Activated naive CD8-positive, alpha-beta T cell (primary cell): ENCODE measurements at regions not wholly inside any gene's neighbourhood (a gene's known extent, or its start where the extent isn't known, plus 50 kb on each side); places are given as distances from the start of the nearest gene placed in this dataset.

Source experiments
- H3K27ac Mint-ChIP-seq: one replicate; pipeline ENCODE4 v1.8.0; 2021; ENCODE audit warnings: mixed read lengths
- H3K27me3 Mint-ChIP-seq: one replicate; pipeline ENCODE4 v1.8.0; 2021; ENCODE audit warnings: mixed read lengths
- H3K36me3 Mint-ChIP-seq: one replicate; pipeline ENCODE4 v1.8.0; 2021; ENCODE audit warnings: mixed read lengths
- H3K4me1 Mint-ChIP-seq: one replicate; pipeline ENCODE4 v1.8.0; 2021; ENCODE audit warnings: low read depth, mixed read lengths
- H3K4me3 Mint-ChIP-seq: one replicate; pipeline ENCODE4 v1.8.0; 2021; ENCODE audit warnings: mild to moderate bottlenecking, mixed read lengths
- H3K9me3 Mint-ChIP-seq: one replicate; pipeline ENCODE4 v1.8.0; 2021; ENCODE audit warnings: low read depth, mixed read lengths

- H3K36me3 Mint-ChIP-seq = no peaks in the 10 kb centered on the region
- no peak overlapping the region for H3K27ac Mint-ChIP-seq
- H3K27me3 Mint-ChIP-seq = no peaks in the 10 kb centered on the region
- no peaks in the 10 kb centered on the region for H3K4me1 Mint-ChIP-seq
- no peaks in the 10 kb centered on the region for H3K9me3 Mint-ChIP-seq
- no peak overlapping the region for H3K4me3 Mint-ChIP-seq
Measured at GRCh38 chr6:164183556-164184123, 769.1 kb downstream of the QKI start.

DNA sequence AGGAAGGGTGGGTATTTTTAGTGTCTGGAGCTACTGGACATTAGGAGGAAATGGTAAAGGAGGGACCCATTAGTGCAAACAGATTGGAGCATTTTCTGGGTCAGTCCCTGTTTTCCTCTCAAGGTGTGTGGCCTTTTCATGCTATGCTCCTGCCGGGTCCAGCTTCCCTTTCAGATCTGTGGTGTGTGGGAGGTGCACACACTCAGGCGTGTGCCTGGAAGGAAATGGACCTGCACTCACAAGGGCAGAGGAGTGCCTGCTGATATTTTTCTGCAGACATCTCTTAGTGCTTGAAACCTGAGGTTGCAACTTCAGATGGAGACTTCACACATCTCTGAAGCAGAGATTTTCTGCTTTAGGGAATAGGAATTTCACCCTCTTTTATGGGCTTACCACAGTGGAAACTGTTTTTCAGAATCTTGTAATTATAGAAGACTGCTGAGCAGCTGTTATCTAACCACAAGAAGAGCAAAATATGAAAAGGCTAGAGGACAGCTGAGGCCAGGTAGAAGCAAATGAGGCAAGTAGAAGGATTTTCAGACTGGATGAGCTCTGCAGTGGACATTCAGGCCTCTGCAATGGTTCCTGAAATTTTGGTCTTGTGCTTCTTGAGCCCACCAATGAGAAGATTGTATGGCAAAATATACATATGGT is 764.3 kb downstream of the QKI start:
- Mint-ChIP-seq H3K36me3 (no peaks in the 10 kb centered on the region), H3K4me1 (no peaks in the 10 kb centered on the region), H3K27me3 (no peaks in the 10 kb centered on the region), H3K9me3 (no peaks in the 10 kb centered on the region), H3K4me3 (no peak overlapping the region), H3K27ac (no peak overlapping the region)

DNA sequence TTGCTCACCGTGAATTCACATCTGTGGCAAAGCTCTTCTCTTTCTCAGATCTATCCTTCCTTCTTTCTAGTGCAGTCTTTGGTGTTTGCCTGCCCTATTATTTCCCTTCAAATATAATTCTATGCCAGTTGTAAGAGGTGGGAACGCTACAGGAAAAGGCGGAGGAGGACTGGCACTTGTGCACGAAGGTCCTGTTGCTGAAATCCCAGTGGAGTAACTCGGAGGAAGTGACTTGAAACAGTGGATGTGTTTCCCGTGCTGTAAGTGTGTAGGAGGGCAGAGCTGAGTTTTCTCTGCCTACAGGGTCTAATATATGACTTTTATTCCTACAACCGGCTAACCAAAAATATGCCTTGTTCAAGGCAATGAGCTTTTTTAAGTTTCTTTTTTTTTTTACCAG is 754.8 kb downstream of the QKI start:
- Mint-ChIP-seq H3K4me3 (no peak overlapping the region), H3K36me3 (no peaks in the 10 kb centered on the region), H3K27ac (no peak overlapping the region), H3K27me3 (peaks cover 5% of the 10 kb centered on the region), H3K4me1 (no peaks in the 10 kb centered on the region), H3K9me3 (no peaks in the 10 kb centered on the region)

GRCh38 chr6:164168595-164168994 is 754.1 kb downstream of the QKI start:
- no peak overlapping the region for H3K4me3 Mint-ChIP-seq
- H3K27ac Mint-ChIP-seq = no peak overlapping the region
- H3K9me3 Mint-ChIP-seq = no peaks in the 10 kb centered on the region

GRCh38 chr6:164167873-164168405 is 753.4 kb downstream of the QKI start:
- Mint-ChIP-seq H3K36me3 (no peaks in the 10 kb centered on the region), H3K27me3 (peaks cover 5% of the 10 kb centered on the region), H3K27ac (no peak overlapping the region), H3K9me3 (no peaks in the 10 kb centered on the region), H3K4me1 (no peaks in the 10 kb centered on the region), H3K4me3 (no peak overlapping the region)

More at GRCh38 chr6:164168595-164168994, 754.1 kb downstream of the QKI start:
- Mint-ChIP-seq H3K27me3 (peaks cover 5% of the 10 kb centered on the region), H3K4me1 (no peaks in the 10 kb centered on the region), H3K36me3 (no peaks in the 10 kb centered on the region)

DNA sequence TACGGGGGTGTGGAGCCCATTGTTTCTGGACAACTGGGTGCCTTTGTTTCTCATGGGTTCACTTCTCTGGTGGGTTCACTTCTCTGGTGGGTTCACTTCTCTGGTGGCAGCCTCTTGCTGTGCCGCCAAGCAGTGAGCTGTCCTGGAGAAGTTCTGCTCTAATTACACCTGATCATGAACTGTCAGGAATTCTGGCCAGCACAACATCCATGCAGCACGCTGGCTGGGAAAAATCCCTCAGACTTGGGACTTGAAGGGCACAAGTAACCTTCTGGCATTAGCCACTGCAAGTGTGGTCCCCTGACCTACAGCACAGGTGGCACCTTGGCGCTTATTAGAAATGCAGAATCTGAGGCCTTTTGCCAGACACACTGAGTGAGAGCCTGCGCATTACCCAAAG is 752.5 kb downstream of the QKI start:
- H3K4me1 Mint-ChIP-seq = no peaks in the 10 kb centered on the region
- H3K4me3 Mint-ChIP-seq = no peak overlapping the region
- H3K9me3 Mint-ChIP-seq = no peaks in the 10 kb centered on the region
- no peaks in the 10 kb centered on the region for H3K36me3 Mint-ChIP-seq
- peaks cover 5% of the 10 kb centered on the region for H3K27me3 Mint-ChIP-seq
- no peak overlapping the region for H3K27ac Mint-ChIP-seq

DNA sequence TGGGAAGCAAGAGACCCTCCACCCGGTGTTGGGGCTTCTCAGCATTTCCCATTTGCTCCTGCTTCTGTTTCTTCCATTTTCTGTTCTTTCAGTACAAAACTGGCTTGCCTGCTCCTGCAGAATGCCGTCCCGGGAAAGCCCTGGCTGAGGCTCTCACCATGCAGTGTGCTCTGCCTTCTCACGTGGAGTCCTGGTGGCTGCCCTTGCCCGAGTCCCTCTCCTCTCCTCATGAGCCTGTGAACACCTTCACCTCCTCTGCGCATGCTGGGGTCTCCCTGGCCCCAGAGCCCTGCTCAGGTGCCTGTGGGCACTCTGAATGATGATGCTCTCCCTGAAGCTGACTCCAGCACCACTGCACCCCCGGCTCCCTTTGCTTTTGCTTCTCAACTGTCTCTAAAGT is 752.0 kb downstream of the QKI start:
- H3K9me3 Mint-ChIP-seq = peaks cover 1% of the 10 kb centered on the region
- H3K4me1 Mint-ChIP-seq = no peaks in the 10 kb centered on the region
- no peak overlapping the region for H3K27ac Mint-ChIP-seq
- H3K27me3 Mint-ChIP-seq = peaks cover 5% of the 10 kb centered on the region
- no peaks in the 10 kb centered on the region for H3K36me3 Mint-ChIP-seq
- no peak overlapping the region for H3K4me3 Mint-ChIP-seq

DNA sequence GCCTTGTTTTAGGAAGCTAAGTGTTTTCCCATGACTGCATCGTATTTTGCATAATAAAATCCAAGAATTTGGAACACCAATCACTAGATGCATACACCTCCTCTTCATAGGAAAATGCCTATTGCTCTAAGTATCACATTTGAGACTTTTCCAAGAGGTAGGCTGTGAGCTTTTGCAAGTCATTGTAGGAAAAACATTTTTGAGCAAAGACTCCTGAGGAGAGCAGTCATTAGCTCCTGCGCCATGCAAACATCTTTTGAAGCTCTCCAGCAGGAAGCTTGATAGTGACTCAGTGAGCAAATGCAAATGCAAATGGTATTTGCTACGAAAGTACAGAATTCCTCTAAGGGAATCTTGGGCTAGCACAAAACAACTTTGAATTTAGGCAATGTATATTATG is 750.4 kb downstream of the QKI start:
- peaks cover 3% of the 10 kb centered on the region for H3K27me3 Mint-ChIP-seq
- H3K4me3 Mint-ChIP-seq = no peak overlapping the region
- H3K4me1 Mint-ChIP-seq = no peaks in the 10 kb centered on the region
- no peak overlapping the region for H3K27ac Mint-ChIP-seq
- H3K9me3 Mint-ChIP-seq = peaks cover 4% of the 10 kb centered on the region
- no peaks in the 10 kb centered on the region for H3K36me3 Mint-ChIP-seq

DNA sequence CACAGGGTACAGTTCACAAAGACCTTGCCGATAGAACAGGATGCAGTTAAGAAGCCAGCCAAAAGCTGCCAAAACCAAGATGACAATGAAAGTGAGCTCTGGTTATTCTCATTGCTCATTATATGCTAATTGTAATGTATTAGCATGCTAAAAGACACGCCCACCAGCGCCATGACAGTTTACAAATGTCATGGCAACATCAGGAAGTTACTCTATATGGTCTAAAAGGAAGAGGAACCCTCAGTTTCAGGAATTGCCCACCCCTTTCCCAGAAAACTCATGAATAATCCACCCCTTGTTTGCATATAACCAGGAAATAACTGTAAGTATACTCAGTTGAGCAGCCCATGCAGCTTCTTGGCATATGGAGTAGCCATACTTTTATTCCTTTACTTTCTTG is 748.7 kb downstream of the QKI start:
- H3K36me3 Mint-ChIP-seq = no peaks in the 10 kb centered on the region
- peaks cover 4% of the 10 kb centered on the region for H3K9me3 Mint-ChIP-seq
- no peak overlapping the region for H3K4me3 Mint-ChIP-seq

GRCh38 chr6:164159061-164159460 is 744.5 kb downstream of the QKI start:
- H3K4me1 Mint-ChIP-seq = no peaks in the 10 kb centered on the region
- H3K27ac Mint-ChIP-seq = no peak overlapping the region
- peaks cover 4% of the 10 kb centered on the region for H3K9me3 Mint-ChIP-seq
- H3K36me3 Mint-ChIP-seq = no peaks in the 10 kb centered on the region
- no peak overlapping the region for H3K4me3 Mint-ChIP-seq
- peaks cover 3% of the 10 kb centered on the region for H3K27me3 Mint-ChIP-seq

More for the DNA sequence above, 748.7 kb downstream of the QKI start:
- H3K27ac Mint-ChIP-seq = no peak overlapping the region
- no peaks in the 10 kb centered on the region for H3K4me1 Mint-ChIP-seq
- no peaks in the 10 kb centered on the region for H3K27me3 Mint-ChIP-seq

- Mint-ChIP-seq H3K36me3 (no peaks in the 10 kb centered on the region), H3K27ac (no peak overlapping the region), H3K4me1 (no peaks in the 10 kb centered on the region), H3K27me3 (peaks cover 3% of the 10 kb centered on the region), H3K9me3 (no peaks in the 10 kb centered on the region), H3K4me3 (no peak overlapping the region)
Measured at GRCh38 chr6:164154588-164154987, 740.1 kb downstream of the QKI start.

DNA sequence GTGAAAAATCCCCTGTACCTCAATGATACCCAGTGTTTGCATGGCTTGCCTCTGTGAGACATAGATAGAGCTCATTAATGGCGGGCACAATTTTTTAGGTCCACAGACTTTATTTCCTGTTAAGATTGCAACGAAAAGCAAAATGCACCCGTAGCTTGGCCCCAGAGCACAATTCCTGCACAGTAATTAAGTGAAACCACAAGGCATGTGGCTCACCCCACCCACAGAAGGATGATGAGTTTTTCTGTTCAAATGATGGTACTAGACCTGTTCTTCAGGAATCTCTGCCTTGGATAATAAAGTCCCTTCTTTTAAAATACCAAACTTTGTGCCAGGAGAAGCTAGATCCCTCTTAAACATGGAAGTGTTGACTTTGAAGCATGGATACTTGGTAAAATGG is 738.1 kb downstream of the QKI start:
- no peak overlapping the region for H3K27ac Mint-ChIP-seq
- no peaks in the 10 kb centered on the region for H3K36me3 Mint-ChIP-seq

DNA sequence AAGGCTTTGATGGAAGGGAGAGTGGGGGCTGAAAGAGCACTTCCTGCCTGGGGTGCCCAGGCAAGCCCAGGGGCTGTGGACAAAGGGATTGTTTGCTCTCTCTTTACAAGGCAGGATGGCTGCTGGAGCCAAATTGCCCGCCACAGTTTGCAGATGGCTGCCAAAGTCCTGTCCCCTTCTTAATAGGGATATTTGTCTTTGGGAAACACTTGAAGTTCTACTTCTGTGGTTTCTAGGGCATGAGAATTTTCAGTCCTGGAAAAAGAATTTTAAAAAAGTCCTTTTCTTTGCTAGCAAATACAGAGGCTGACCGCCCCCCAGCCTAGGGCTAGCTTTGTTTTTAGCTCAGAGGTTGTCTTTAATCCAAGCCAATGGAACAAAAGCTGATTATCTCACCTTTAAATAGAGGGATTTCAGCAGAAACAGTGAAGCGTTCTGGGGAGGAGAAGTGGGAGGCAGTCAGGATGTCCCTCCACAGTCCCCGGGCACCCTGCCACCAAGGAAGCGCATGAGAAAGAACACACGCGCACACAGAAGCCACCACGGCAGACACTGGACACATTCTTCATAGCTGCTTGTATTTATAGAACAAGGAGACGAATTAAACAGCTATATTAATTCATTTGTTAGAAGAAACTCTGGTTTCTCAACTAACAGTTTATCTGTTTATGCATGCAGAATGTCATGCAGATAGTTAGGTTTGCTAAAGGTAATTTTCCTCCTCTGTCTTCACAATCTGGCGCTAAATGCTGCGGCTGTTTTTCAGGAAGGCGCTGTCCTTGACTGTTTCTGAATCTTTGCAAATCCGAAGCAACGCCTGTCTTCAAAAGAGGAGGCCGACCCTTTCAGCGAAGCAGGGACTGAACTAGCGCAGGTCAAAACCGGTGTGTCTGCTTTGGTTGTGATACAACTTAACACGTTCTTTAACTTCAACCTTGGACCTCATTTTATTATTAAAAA is 736.9 kb downstream of the QKI start:
- Mint-ChIP-seq H3K4me1 (no peaks in the 10 kb centered on the region), H3K4me3 (no peak overlapping the region), H3K36me3 (no peaks in the 10 kb centered on the region), H3K27me3 (no peaks in the 10 kb centered on the region), H3K9me3 (no peaks in the 10 kb centered on the region), H3K27ac (no peak overlapping the region)

More for the DNA sequence above, 738.1 kb downstream of the QKI start:
- Mint-ChIP-seq H3K4me1 (no peaks in the 10 kb centered on the region), H3K27me3 (peaks cover 3% of the 10 kb centered on the region), H3K9me3 (no peaks in the 10 kb centered on the region), H3K4me3 (no peak overlapping the region)

DNA sequence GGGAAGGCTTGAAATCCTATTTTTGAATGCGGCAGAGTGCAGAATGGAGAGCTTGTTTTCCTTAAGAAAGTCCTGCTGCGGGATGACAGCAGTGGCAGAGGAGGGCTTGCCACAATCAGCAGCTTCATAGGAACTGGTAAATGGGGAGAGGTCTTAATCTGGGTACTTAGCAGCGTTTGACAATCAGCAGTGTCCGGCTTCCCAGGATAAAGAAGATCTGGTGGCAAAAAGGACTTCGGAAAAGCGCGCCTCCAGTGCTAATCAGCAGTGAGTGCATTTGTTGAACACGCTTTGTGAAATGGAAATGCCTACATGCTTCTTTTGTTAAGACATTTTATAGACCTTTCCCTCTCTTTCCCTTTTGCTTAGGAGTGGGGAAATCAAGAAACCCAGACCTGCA is 735.7 kb downstream of the QKI start:
- H3K36me3 Mint-ChIP-seq = no peaks in the 10 kb centered on the region
- H3K9me3 Mint-ChIP-seq = no peaks in the 10 kb centered on the region
- no peak overlapping the region for H3K4me3 Mint-ChIP-seq
- no peaks in the 10 kb centered on the region for H3K27me3 Mint-ChIP-seq
- no peaks in the 10 kb centered on the region for H3K4me1 Mint-ChIP-seq
- H3K27ac Mint-ChIP-seq = no peak overlapping the region

- H3K27ac Mint-ChIP-seq = no peak overlapping the region
- H3K9me3 Mint-ChIP-seq = no peaks in the 10 kb centered on the region
- H3K4me3 Mint-ChIP-seq = no peak overlapping the region
- H3K36me3 Mint-ChIP-seq = no peaks in the 10 kb centered on the region
- H3K27me3 Mint-ChIP-seq = no peaks in the 10 kb centered on the region
- no peaks in the 10 kb centered on the region for H3K4me1 Mint-ChIP-seq
Measured at GRCh38 chr6:164148788-164149187, 734.3 kb downstream of the QKI start.
